Common myeloid progenitor, CD34-positive (primary cell): ENCODE measurements at regions not wholly inside any gene's neighbourhood (a gene's known extent, or its start where the extent isn't known, plus 50 kb on each side); places are given as distances from the start of the nearest gene placed in this dataset.
"Not testable (repeated sequence)": the region's sequence is repeated elsewhere in the genome, so short reads cannot be mapped to it uniquely, and the experiment has no call there.

Experiments
- CTCF ChIA-PET: fragments of 350-600 bp; sonication (Branson Sonifier 250); formaldehyde crosslinking; loops from one replicate; lab custom pipeline; 2021; ENCODE audit warnings: antibody characterized with exemption; lab: Charles Lee
- POLR2A ChIA-PET: fragments of 350-600 bp; sonication (Branson Sonifier 250); formaldehyde crosslinking; loops from one replicate; lab custom pipeline; 2021; ENCODE audit warnings: antibody characterized with exemption; lab: Charles Lee
- DNase-seq, 3 donors: peaks; one replicate each; pipeline versions ENCODE4 v3.0.0 to v3.0.0-alpha.2; 2013
- H3K27ac ChIP-seq, 2 experiments: 1 replicate in 1 of 2; 2 replicates in 1 of 2; pipeline ENCODE4 v1.7.0; 2013; ENCODE audit warnings: inconsistent platforms in 2 of 2, low read length in 2 of 2, mild to moderate bottlenecking in 2 of 2, low read depth in 1 of 2, moderate library complexity in 1 of 2; ENCODE audit not compliant: severe bottlenecking in 2 of 2, insufficient read depth in 1 of 2, poor library complexity in 1 of 2
- H3K27me3 ChIP-seq, 5 experiments: replicated peaks in 2 of 5; 1 replicate in 3 of 5; 2 replicates in 2 of 5; pipeline versions ENCODE4 v1.6.1 to v1.7.0; 2013; ENCODE audit warnings: low read length in 4 of 5, mild to moderate bottlenecking in 2 of 5, moderate library complexity in 2 of 5, inconsistent platforms in 1 of 5; ENCODE audit not compliant: insufficient read depth in 5 of 5, control insufficient read depth in 4 of 5
- H3K36me3 ChIP-seq, 4 experiments: 1 replicate in 2 of 4; 2 replicates in 2 of 4; pipeline versions ENCODE4 v1.6.1 to v1.7.0; 2013; ENCODE audit warnings: low read length in 3 of 4, control low read depth in 1 of 4, mild to moderate bottlenecking in 1 of 4; ENCODE audit not compliant: control insufficient read depth in 4 of 4, insufficient read depth in 4 of 4
- H3K4me1 ChIP-seq, 4 experiments: 1 replicate in 3 of 4; 2 replicates in 1 of 4; pipeline versions ENCODE4 v1.6.1 to v1.7.1; 2013; ENCODE audit warnings: low read length in 3 of 4, mild to moderate bottlenecking in 3 of 4, control low read depth in 1 of 4, inconsistent platforms in 1 of 4, moderate library complexity in 1 of 4; ENCODE audit not compliant: control insufficient read depth in 4 of 4, insufficient read depth in 4 of 4; ENCODE audit errors: control extremely low read depth in 1 of 4
- H3K4me3 ChIP-seq, 7 experiments: 1 replicate in 4 of 7; 2 replicates in 3 of 7; pipeline versions ENCODE4 v1.5.1 to v1.7.0; 2013; ENCODE audit warnings: mild to moderate bottlenecking in 7 of 7, low read length in 6 of 7, moderate library complexity in 6 of 7, inconsistent platforms in 2 of 7, low read depth in 2 of 7, control low read depth in 1 of 7; ENCODE audit not compliant: insufficient read depth in 4 of 7, control insufficient read depth in 1 of 7; ENCODE audit errors: extremely low read depth in 1 of 7
- H3K9me3 ChIP-seq, 5 experiments: 1 replicate in 4 of 5; 2 replicates in 1 of 5; pipeline versions ENCODE4 v1.6.1 to v1.7.1; 2013; ENCODE audit warnings: low read length in 4 of 5, mild to moderate bottlenecking in 2 of 5, inconsistent platforms in 1 of 5, low read depth in 1 of 5, moderate library complexity in 1 of 5; ENCODE audit not compliant: control insufficient read depth in 4 of 5, insufficient read depth in 2 of 5; ENCODE audit errors: control extremely low read depth in 1 of 5
- WGBS: methylation state at CpG from one replicate; pipeline ENCODE4 v1.1.5; 2013; ENCODE audit not compliant: insufficient coverage; 5-methylcytosine and 5-hydroxymethylcytosine counted together

GRCh38 chr1:58948671-58949070, 164.8 kb upstream of the JUN start:
- Histone ChIP-seq H3K27me3 (peaks cover 0 to 20% (median 16%) of the 10 kb centered on the region in 5 experiments), H3K4me3 (no peak overlapping the region), H3K9me3 (peaks cover 0 to 4% (median 0%) of the 10 kb centered on the region in 5 experiments), H3K36me3 (no peaks in the 10 kb centered on the region), H3K4me1 (no peaks in the 10 kb centered on the region), H3K27ac (no peak overlapping the region)
- no peak for DNase-seq
- ChIA-PET CTCF (no interaction called here), POLR2A (interaction anchor here (0.5 kb wide), 1 partner anchor 337 kb away, joined by 3 read pairs; no protein-coding TSS in a partner anchor)

- Histone ChIP-seq H3K36me3 (no peaks in the 10 kb centered on the region), H3K27me3 (peaks cover 0 to 10% (median 7%) of the 10 kb centered on the region in 5 experiments), H3K27ac (no peak overlapping the region), H3K4me1 (no peaks in the 10 kb centered on the region), H3K4me3 (no peak overlapping the region), H3K9me3 (peaks cover 0 to 4% (median 0%) of the 10 kb centered on the region in 5 experiments)
- CTCF ChIA-PET, result interaction anchor here (1.4 kb wide), 1 partner anchor 12 kb away, joined by 3 read pairs; no protein-coding TSS in a partner anchor
- WGBS, result 86% methylated on average over 1 of the region's 3 CpGs
- no peak for DNase-seq
- POLR2A ChIA-PET, result interaction anchor here (1.2 kb wide), 1 partner anchor 144 kb away, joined by 3 read pairs; no protein-coding TSS in a partner anchor
These were observed 165.8 kb upstream of the JUN start for GRCh38 chr1:58949551-58950220.

DNA sequence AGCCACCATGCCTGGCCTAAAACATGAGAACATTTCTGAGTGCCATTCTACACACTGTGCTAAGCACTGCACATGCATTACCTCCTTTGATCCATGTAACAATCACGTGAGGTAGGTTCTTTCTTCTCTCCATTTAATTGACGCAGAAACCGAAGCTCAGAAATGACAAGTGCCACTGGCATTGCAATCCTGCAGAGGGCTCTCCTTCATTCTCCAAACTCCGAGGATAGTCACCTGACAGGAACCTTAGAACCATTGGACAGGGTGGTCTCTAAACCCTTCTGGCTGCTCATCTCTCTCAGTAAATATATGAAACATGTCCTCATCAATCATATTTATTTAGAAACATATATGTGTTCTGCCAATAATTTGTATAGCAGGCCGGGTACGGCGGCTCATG, 167.1 kb upstream of the JUN start:
- CTCF ChIA-PET, result interaction anchor here (1.4 kb wide), 1 partner anchor 13 kb away, joined by 3 read pairs; no protein-coding TSS in a partner anchor
- DNase-seq, result no peak
- H3K4me3 ChIP-seq, result no peak overlapping the region
- H3K36me3 ChIP-seq, result no peaks in the 10 kb centered on the region
- POLR2A ChIA-PET, result no interaction called here
- no peak overlapping the region for H3K27ac ChIP-seq
- H3K27me3 ChIP-seq, result peaks cover 0 to 6% (median 4%) of the 10 kb centered on the region in 5 experiments
- H3K9me3 ChIP-seq, result peaks cover 0 to 2% (median 0%) of the 10 kb centered on the region in 5 experiments
- 97% methylated on average over 6 of the region's 7 CpGs for WGBS
- no peaks in the 10 kb centered on the region for H3K4me1 ChIP-seq

DNA sequence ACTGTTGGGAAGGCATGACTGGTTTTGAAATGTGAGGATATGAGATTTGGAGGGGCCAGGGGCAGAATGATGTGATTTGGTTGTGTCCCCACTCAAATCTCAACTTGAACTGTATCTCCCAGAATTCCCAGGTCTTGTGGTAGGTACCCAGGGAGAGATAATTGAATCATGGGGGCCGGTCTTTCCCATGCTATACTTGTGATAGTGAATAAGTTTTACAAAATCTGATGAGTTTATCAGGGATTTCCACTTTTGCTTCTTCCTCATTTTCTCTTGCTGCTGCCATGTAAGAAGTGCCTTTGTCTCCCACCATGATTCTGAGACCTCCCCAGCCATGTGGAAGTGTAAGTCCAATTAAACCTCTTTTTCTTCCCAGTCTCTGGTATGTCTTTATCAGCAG, 170.1 kb upstream of the JUN start:
- H3K4me1 ChIP-seq, H3K9me3 ChIP-seq, CTCF ChIA-PET, H3K36me3 ChIP-seq, POLR2A ChIA-PET, H3K4me3 ChIP-seq, H3K27ac ChIP-seq, H3K27me3 ChIP-seq, DNase-seq: not testable (repeated sequence)
- WGBS, result no CpG with 5 or more reads among the region's 1 CpG

DNA sequence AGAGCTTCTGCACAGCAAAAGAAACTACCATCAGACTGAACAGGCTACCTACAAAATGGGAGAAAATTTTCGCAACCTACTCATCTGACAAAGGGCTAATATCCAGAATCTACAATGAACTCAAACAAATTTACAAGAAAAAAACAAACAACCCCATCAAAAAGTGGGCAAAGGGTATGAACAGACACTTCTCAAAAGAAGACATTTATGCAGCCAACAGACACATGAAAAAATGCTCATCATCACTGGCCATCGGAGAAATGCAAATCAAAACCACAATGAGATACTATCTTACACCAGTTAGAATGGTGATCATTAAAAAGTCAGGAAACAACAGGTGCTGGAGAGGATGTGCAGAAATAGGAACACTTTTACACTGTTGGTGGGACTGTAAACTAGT, 179.4 kb upstream of the JUN start:
- H3K27ac ChIP-seq, H3K36me3 ChIP-seq, DNase-seq, CTCF ChIA-PET, H3K4me1 ChIP-seq, POLR2A ChIA-PET, H3K27me3 ChIP-seq, H3K4me3 ChIP-seq, H3K9me3 ChIP-seq: not testable (repeated sequence)
- no CpG with 5 or more reads among the region's 2 CpGs for WGBS

- no peak overlapping the region for H3K27ac ChIP-seq
- H3K36me3 ChIP-seq, result no peaks in the 10 kb centered on the region
- no peak for DNase-seq
- H3K4me3 ChIP-seq, result no peak overlapping the region
- peaks cover 0 to 7% (median 3%) of the 10 kb centered on the region in 4 experiments for H3K4me1 ChIP-seq
- no peaks in the 10 kb centered on the region for H3K27me3 ChIP-seq
- H3K9me3 ChIP-seq, result no peaks in the 10 kb centered on the region
- 100% methylated on average over 1 of the region's 2 CpGs for WGBS
- ChIA-PET POLR2A (no interaction called here), CTCF (no interaction called here)
These were observed 180.6 kb upstream of the JUN start for GRCh38 chr1:58964428-58964827.

DNA sequence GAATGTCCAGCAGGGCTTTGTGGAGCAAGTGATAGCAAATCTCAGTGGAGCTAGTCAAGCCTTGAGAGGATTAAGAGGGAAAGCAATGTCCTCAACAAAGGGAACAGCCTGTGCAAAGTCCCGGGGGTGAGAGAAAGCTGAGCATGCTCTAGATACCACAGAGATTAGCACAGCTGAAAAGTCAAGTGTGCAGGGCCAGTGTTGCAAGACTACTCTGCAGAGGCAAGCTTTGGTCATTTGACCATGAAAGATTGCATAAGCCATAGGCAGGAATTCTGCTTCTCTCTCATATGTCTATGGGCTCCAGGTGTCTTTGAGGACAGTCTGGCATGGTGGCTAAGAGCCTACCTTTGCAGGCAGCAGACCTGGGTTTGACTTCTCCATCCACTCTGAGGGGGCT, 181.0 kb upstream of the JUN start:
- WGBS, result 100% methylated on average over 1 of the region's 1 CpG
- no peak overlapping the region for H3K27ac ChIP-seq
- H3K36me3 ChIP-seq, result no peaks in the 10 kb centered on the region
- CTCF ChIA-PET, result no interaction called here
- POLR2A ChIA-PET, result interaction anchor here (0.6 kb wide), 1 partner anchor 75 kb away, joined by 5 read pairs; no protein-coding TSS in a partner anchor
- DNase-seq, result no peak
- H3K4me3 ChIP-seq, result no peak overlapping the region
- H3K9me3 ChIP-seq, result no peaks in the 10 kb centered on the region
- peaks cover 0 to 7% (median 3%) of the 10 kb centered on the region in 4 experiments for H3K4me1 ChIP-seq
- H3K27me3 ChIP-seq, result no peaks in the 10 kb centered on the region
